Thymus (tissue), 11 donors: ENCODE measurements at regions not wholly inside any gene's neighbourhood (a gene's known extent, or its start where the extent isn't known, plus 50 kb on each side); places are given as distances from the start of the nearest gene placed in this dataset.
"Not testable (repeated sequence)": the region's sequence is repeated elsewhere in the genome, so short reads cannot be mapped to it uniquely, and the experiment has no call there.

ENCODE experiments used
- DNase-seq, 9 donors: peaks; one replicate each; pipeline ENCODE4 v3.0.0-alpha.2; 2013; ENCODE audit warnings: low spot score in 9 of 9, low read depth in 6 of 9, missing footprints in 1 of 9
- H3K27ac ChIP-seq, 2 donors: one replicate each; pipeline ENCODE4 v1.5.1; 2013; ENCODE audit warnings: control low read depth in 1 of 2, low read depth in 1 of 2, low read length in 1 of 2, mild to moderate bottlenecking in 1 of 2, moderate library complexity in 1 of 2
- H3K27me3 ChIP-seq, 2 donors: one replicate each; pipeline ENCODE4 v1.5.1; 2013; ENCODE audit warnings: low read length in 1 of 2; ENCODE audit not compliant: control insufficient read depth in 2 of 2, insufficient read depth in 1 of 2
- H3K36me3 ChIP-seq, 2 donors: one replicate each; pipeline ENCODE4 v1.5.1; 2013; ENCODE audit warnings: low read length in 1 of 2, mild to moderate bottlenecking in 1 of 2, moderate library complexity in 1 of 2; ENCODE audit not compliant: control insufficient read depth in 2 of 2, insufficient read depth in 2 of 2
- H3K4me1 ChIP-seq, 2 donors: one replicate each; pipeline ENCODE4 v1.5.1; 2013; ENCODE audit warnings: low read length in 2 of 2; ENCODE audit not compliant: control insufficient read depth in 2 of 2, insufficient read depth in 2 of 2
- H3K4me3 ChIP-seq, 2 donors: one replicate each; pipeline ENCODE4 v1.5.1; 2013; ENCODE audit warnings: low read length in 2 of 2, control low read depth in 1 of 2, mild to moderate bottlenecking in 1 of 2
- H3K9me3 ChIP-seq, 2 donors: one replicate each; pipeline ENCODE4 v1.5.1; 2013; ENCODE audit warnings: low read length in 1 of 2, mild to moderate bottlenecking in 1 of 2; ENCODE audit not compliant: control insufficient read depth in 2 of 2, insufficient read depth in 1 of 2
- WGBS: extraction: QIAGEN DNeasy Blood & Tissue Kit; methylation state at CpG from one replicate; pipeline ENCODE4 v1.1.7; 2013; 5-methylcytosine and 5-hydroxymethylcytosine counted together
- donor health status: healthy.

GRCh38 chr3:137524751-137525150 lies 239.4 kb upstream of the SOX14 start:
- DNase-seq = no peak
- Histone ChIP-seq H3K27ac (no peak overlapping the region), H3K27me3 (no peaks in the 10 kb centered on the region), H3K4me3 (no peak overlapping the region), H3K9me3 (no peaks in the 10 kb centered on the region), H3K36me3 (no peaks in the 10 kb centered on the region), H3K4me1 (no peaks in the 10 kb centered on the region)
- 97% methylated on average over 1 of the region's 1 CpG for WGBS

GRCh38 chr3:137525471-137525870 lies 238.6 kb upstream of the SOX14 start:
- Histone ChIP-seq H3K4me1 (no peaks in the 10 kb centered on the region), H3K9me3 (no peaks in the 10 kb centered on the region)

GRCh38 chr3:137542049-137542448 lies 222.1 kb upstream of the SOX14 start:
- DNase-seq = no peak
- Histone ChIP-seq H3K4me1 (no peaks in the 10 kb centered on the region), H3K9me3 (peaks cover 0 to 20% of the 10 kb centered on the region in 2 donors), H3K27me3 (no peaks in the 10 kb centered on the region), H3K4me3 (no peak overlapping the region), H3K27ac (no peak overlapping the region), H3K36me3 (no peaks in the 10 kb centered on the region)
- 97% methylated on average over 3 of the region's 3 CpGs for WGBS

More at GRCh38 chr3:137525471-137525870, 238.6 kb upstream of the SOX14 start:
- Histone ChIP-seq H3K36me3 (no peaks in the 10 kb centered on the region), H3K27ac (no peak overlapping the region), H3K4me3 (no peak overlapping the region), H3K27me3 (no peaks in the 10 kb centered on the region)
- DNase-seq = no peak

GRCh38 chr3:137554242-137554641 lies 209.9 kb upstream of the SOX14 start:
- Histone ChIP-seq H3K27me3 (no peaks in the 10 kb centered on the region), H3K36me3 (no peaks in the 10 kb centered on the region), H3K4me3 (no peak overlapping the region), H3K9me3 (no peaks in the 10 kb centered on the region), H3K27ac (no peak overlapping the region), H3K4me1 (no peaks in the 10 kb centered on the region)
- 88% methylated on average over 2 of the region's 2 CpGs for WGBS
- DNase-seq = no peak

- Histone ChIP-seq H3K36me3 (no peaks in the 10 kb centered on the region), H3K9me3 (no peaks in the 10 kb centered on the region), H3K27me3 (no peaks in the 10 kb centered on the region), H3K4me1 (no peaks in the 10 kb centered on the region), H3K27ac (no peak overlapping the region), H3K4me3 (no peak overlapping the region)
- no peak for DNase-seq
Measured at GRCh38 chr3:137568880-137569279, 195.2 kb upstream of the SOX14 start.

- DNase-seq = no peak
- no peaks in the 10 kb centered on the region for H3K27me3 ChIP-seq
- H3K4me3 ChIP-seq = no peak overlapping the region
- H3K36me3 ChIP-seq = no peaks in the 10 kb centered on the region
- no peaks in the 10 kb centered on the region for H3K9me3 ChIP-seq
- H3K27ac ChIP-seq = no peak overlapping the region
- WGBS = 73% methylated on average over 3 of the region's 3 CpGs
- H3K4me1 ChIP-seq = no peaks in the 10 kb centered on the region
Measured at GRCh38 chr3:137572931-137573330, 191.2 kb upstream of the SOX14 start.

GRCh38 chr3:137582484-137582883 lies 181.6 kb upstream of the SOX14 start:
- no peak for DNase-seq
- 76% methylated on average over 1 of the region's 1 CpG for WGBS
- Histone ChIP-seq H3K36me3 (no peaks in the 10 kb centered on the region), H3K9me3 (no peaks in the 10 kb centered on the region), H3K27me3 (no peaks in the 10 kb centered on the region), H3K4me3 (no peak overlapping the region), H3K4me1 (no peaks in the 10 kb centered on the region), H3K27ac (no peak overlapping the region)

GRCh38 chr3:137583256-137583655 lies 180.9 kb upstream of the SOX14 start:
- H3K27me3 ChIP-seq = no peaks in the 10 kb centered on the region
- 90% methylated on average over 2 of the region's 2 CpGs for WGBS
- H3K9me3 ChIP-seq = no peaks in the 10 kb centered on the region
- no peaks in the 10 kb centered on the region for H3K4me1 ChIP-seq
- no peak overlapping the region for H3K4me3 ChIP-seq
- DNase-seq = no peak
- H3K36me3 ChIP-seq = no peaks in the 10 kb centered on the region
- no peak overlapping the region for H3K27ac ChIP-seq

GRCh38 chr3:137588871-137589270 lies 175.2 kb upstream of the SOX14 start:
- Histone ChIP-seq H3K27me3 (no peaks in the 10 kb centered on the region), H3K9me3 (no peaks in the 10 kb centered on the region), H3K27ac (no peak overlapping the region), H3K4me3 (no peak overlapping the region), H3K36me3 (no peaks in the 10 kb centered on the region), H3K4me1 (no peaks in the 10 kb centered on the region)
- 79% methylated on average over 6 of the region's 6 CpGs for WGBS
- DNase-seq = no peak

- H3K4me1 ChIP-seq, H3K27ac ChIP-seq, H3K27me3 ChIP-seq, DNase-seq, H3K4me3 ChIP-seq, H3K36me3 ChIP-seq, H3K9me3 ChIP-seq: not testable (repeated sequence)
- WGBS = 80% methylated on average over 3 of the region's 4 CpGs
Measured at GRCh38 chr3:137595415-137595814, 168.7 kb upstream of the SOX14 start.
